ENCODE measurements at regions not wholly inside any gene's neighbourhood (a gene's known extent, or its start where the extent isn't known, plus 50 kb on each side); places are given as distances from the start of the nearest gene placed in this dataset.

DNA sequence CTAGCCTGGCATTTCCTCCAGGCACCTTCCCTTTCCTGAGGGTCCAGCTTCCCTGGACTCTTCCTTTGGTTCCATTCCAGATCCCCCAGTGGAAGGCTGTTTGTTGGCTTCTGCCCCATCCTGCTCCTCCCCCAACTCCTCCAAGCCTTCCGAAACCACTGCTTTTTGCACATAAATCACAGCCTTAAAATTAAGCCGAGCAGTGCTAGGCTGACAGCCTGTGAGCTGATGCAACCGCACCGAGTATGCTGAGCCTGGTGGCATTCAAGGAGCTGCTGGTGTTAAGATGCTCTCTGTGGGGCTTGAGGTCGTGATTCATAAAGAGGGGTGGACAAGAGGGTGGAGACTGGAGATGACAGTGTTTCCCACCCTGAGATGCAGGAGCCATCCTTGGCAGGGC lies 266.6 kb upstream of the C1orf174 start:
- no peak for DNase-seq (ENCODE audit: extremely low spot score)
- ChIA-PET POLR2A (no interaction called here), CTCF (no interaction called here)
- TF ChIP-seq L3MBTL2 (conservative IDR thresholded peaks at IDR 0.05) = no peak
- no peak for TF ChIP-seq FOXM1 (IDR thresholded peaks at IDR 0.05; ENCODE audit: borderline replicate concordance)
- TF ChIP-seq, protein P1, sequence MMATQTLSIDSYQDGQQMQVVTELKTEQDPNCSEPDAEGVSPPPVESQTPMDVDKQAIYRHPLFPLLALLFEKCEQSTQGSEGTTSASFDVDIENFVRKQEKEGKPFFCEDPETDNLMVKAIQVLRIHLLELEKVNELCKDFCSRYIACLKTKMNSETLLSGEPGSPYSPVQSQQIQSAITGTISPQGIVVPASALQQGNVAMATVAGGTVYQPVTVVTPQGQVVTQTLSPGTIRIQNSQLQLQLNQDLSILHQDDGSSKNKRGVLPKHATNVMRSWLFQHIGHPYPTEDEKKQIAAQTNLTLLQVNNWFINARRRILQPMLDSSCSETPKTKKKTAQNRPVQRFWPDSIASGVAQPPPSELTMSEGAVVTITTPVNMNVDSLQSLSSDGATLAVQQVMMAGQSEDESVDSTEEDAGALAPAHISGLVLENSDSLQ (IDR thresholded peaks at IDR 0.05) = peak; percentile 12; the same call in 1 of the 2 replicates
- no peak for TF ChIP-seq TARDBP (IDR thresholded peaks at IDR 0.05)
- TF ChIP-seq FOXA1 (IDR thresholded peaks at IDR 0.05) = no peak
- no peak for TF ChIP-seq LEF1 (IDR thresholded peaks at IDR 0.05; ENCODE audit: borderline replicate concordance)

GRCh38 chr1:4169991-4170390 lies 269.9 kb upstream of the C1orf174 start:
- ChIA-PET POLR2A (no interaction called here), CTCF (no interaction called here)
- TF ChIP-seq ZNF384 (IDR thresholded peaks at IDR 0.05) (no peak), SUZ12 (IDR thresholded peaks at IDR 0.05) (no peak), NFRKB (IDR thresholded peaks at IDR 0.05) (no peak), FOXA1 (IDR thresholded peaks at IDR 0.05) (no peak), CTBP1 (IDR thresholded peaks at IDR 0.05; ENCODE audit: borderline replicate concordance) (no peak), FOXM1 (IDR thresholded peaks at IDR 0.05; ENCODE audit: borderline replicate concordance) (no peak), BHLHE40 (IDR thresholded peaks at IDR 0.05; ENCODE audit: borderline replicate concordance) (no peak)
- TF ChIP-seq, protein P1 (IDR thresholded peaks at IDR 0.05) = no peak
- no peak for DNase-seq (ENCODE audit: extremely low spot score)

DNA sequence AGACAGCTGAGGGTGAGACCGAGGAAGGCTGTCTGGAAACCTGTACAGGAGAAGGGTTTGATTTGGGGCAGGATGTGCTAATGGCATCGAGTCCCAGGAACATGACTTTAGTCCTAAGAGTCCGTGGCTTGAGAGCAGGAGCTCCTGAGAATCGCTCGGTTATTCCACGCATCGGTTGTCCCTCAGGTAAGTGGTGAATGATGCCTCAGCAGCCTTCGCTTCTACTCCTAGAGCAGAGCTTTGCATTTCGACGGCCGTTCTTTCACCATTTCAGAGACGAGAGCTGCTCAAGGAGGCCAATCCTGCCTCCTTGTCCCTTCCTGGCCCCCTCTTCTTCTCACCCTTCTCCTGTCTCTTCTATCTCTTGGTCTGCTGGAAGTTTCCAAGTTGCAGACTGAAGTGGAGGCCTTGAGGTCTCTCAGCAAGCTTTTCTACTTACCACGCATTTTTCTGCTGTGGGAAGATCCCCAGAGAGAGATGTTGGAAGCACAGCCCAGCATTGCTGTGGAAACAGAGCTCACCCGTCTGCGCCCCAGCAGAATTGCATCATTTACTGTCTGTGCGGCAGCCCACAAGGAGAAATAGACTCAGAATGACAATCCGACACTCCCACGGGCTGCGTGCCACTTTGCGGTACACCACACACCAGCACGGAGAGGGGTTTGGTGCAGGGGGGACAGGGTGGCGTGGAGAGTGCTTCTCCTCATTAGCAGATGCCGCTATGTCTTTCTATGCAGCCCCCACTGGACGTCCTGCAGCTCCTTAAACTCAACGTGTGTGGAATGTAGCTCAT lies 270.7 kb upstream of the C1orf174 start:
- CTCF ChIA-PET = interaction anchor here (0.5 kb wide), 1 partner anchor 9 kb away, joined by 3 read pairs; no protein-coding TSS in a partner anchor
- TF ChIP-seq, protein P1 (IDR thresholded peaks at IDR 0.05) = no peak
- POLR2A ChIA-PET = no interaction called here
- DNase-seq (ENCODE audit: extremely low spot score) = peak; percentile 3

GRCh38 chr1:4171480-4172450 lies 271.7 kb upstream of the C1orf174 start:
- TF ChIP-seq LEF1 (IDR thresholded peaks at IDR 0.05; ENCODE audit: borderline replicate concordance) = no peak
- TF ChIP-seq FOXK2 (IDR thresholded peaks at IDR 0.05) = no peak
- no peak for TF ChIP-seq ELF4 (IDR thresholded peaks at IDR 0.05)
- no peak for TF ChIP-seq BHLHE40 (IDR thresholded peaks at IDR 0.05; ENCODE audit: borderline replicate concordance)
- TF ChIP-seq, protein P1 (IDR thresholded peaks at IDR 0.05) = no peak
- TF ChIP-seq ARNT (IDR thresholded peaks at IDR 0.05) = no peak
- no peak for TF ChIP-seq ZNF384 (IDR thresholded peaks at IDR 0.05)
- TF ChIP-seq HDGF (IDR thresholded peaks at IDR 0.05; ENCODE audit: borderline replicate concordance) = no peak
- TF ChIP-seq CTBP1 (IDR thresholded peaks at IDR 0.05; ENCODE audit: borderline replicate concordance) = no peak
- peak; percentile 2 for DNase-seq (ENCODE audit: extremely low spot score)
- ChIA-PET CTCF (no interaction called here), POLR2A (no interaction called here)

DNA sequence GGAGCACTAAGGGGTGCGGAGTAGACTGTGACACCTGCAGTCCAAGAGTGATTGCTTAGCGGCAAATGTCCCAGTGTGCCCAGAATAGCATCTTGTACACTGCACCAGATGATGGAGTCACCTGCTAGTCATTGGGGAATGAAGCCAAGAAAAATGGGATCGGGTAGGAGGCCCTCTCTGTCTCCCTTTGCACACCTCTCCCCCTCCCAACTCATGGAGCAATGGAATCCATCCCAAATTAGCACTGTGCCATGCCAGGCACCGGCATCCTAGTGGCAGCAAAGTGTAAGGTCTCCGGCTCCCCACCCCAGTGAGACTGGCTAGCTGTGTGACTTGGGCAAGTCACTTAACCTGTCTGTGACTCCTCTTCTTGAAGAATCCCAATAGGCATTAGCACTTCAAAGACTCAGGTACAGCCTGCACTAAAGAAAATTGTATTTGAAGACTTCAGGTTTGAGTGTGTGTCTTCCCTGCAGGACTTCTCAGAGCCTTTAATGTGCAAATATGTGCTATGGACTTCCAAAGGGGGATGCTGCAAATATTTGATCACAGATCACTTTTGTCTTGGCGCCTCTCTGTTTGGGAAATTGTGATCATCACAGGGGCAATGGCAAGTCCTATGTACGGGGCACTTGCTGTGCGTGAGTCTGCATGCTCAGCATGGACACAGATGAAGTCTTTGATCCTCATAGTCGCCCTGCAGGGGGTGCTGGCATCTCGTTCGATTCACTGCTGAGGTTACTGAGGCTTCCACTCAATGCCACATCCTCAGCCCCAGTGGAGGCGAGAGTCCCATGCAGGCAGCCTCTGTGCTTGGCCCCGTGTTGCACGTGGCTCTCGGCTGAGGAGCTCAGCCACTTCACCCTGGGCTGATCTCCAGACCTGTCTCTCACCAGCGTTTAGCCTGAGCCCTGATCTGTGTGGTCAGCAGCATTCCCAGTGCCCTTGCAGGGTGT lies 272.9 kb upstream of the C1orf174 start:
- DNase-seq (ENCODE audit: extremely low spot score) = peak; percentile 9
- ChIA-PET POLR2A (no interaction called here), CTCF (no interaction called here)
- TF ChIP-seq SUZ12 (IDR thresholded peaks at IDR 0.05) (no peak), L3MBTL2 (conservative IDR thresholded peaks at IDR 0.05) (no peak), LEF1 (IDR thresholded peaks at IDR 0.05; ENCODE audit: borderline replicate concordance) (no peak), ZNF384 (IDR thresholded peaks at IDR 0.05) (no peak), SP1 (IDR thresholded peaks at IDR 0.05) (no peak), FOXM1 (IDR thresholded peaks at IDR 0.05; ENCODE audit: borderline replicate concordance) (no peak), CTBP1 (IDR thresholded peaks at IDR 0.05; ENCODE audit: borderline replicate concordance) (no peak), HDGF (IDR thresholded peaks at IDR 0.05; ENCODE audit: borderline replicate concordance) (no peak), FOXK2 (IDR thresholded peaks at IDR 0.05) (no peak), TARDBP (IDR thresholded peaks at IDR 0.05) (no peak), FOXA1 (IDR thresholded peaks at IDR 0.05) (no peak)
- TF ChIP-seq, protein P1 (IDR thresholded peaks at IDR 0.05) = no peak
